Hepatocyte (in vitro differentiated cells): ENCODE measurements at regions not wholly inside any gene's neighbourhood (a gene's known extent, or its start where the extent isn't known, plus 50 kb on each side); places are given as distances from the start of the nearest gene placed in this dataset.

ENCODE experiments used
- EZH2 ChIP-seq: fragments of 200-600 bp; sonication (generic); IDR thresholded peaks from 2 replicates; pipeline ENCODE4 v1.6.1; 2016; ENCODE audit warnings: antibody characterized with exemption, mild to moderate bottlenecking, borderline replicate concordance
- EZH2phosphoT487 ChIP-seq: fragments of 200-600 bp; sonication (generic); IDR thresholded peaks from one replicate; pipeline ENCODE4 v1.6.1; 2018; ENCODE audit warnings: antibody characterized with exemption, mild to moderate bottlenecking, low read depth, moderate library complexity; ENCODE audit not compliant: unreplicated experiment, severe bottlenecking
- TF ChIP-seq, protein P1 (sequence below): fragments of 200-600 bp; sonication (generic); IDR thresholded peaks from 2 replicates; pipeline ENCODE4 v1.5.1; 2016; ENCODE audit warnings: antibody characterized with exemption, mild to moderate bottlenecking; ENCODE audit not compliant: poor library complexity

GRCh38 chr9:22211588-22212360 lies 202.7 kb upstream of the CDKN2B start:
- TF ChIP-seq, protein P1, sequence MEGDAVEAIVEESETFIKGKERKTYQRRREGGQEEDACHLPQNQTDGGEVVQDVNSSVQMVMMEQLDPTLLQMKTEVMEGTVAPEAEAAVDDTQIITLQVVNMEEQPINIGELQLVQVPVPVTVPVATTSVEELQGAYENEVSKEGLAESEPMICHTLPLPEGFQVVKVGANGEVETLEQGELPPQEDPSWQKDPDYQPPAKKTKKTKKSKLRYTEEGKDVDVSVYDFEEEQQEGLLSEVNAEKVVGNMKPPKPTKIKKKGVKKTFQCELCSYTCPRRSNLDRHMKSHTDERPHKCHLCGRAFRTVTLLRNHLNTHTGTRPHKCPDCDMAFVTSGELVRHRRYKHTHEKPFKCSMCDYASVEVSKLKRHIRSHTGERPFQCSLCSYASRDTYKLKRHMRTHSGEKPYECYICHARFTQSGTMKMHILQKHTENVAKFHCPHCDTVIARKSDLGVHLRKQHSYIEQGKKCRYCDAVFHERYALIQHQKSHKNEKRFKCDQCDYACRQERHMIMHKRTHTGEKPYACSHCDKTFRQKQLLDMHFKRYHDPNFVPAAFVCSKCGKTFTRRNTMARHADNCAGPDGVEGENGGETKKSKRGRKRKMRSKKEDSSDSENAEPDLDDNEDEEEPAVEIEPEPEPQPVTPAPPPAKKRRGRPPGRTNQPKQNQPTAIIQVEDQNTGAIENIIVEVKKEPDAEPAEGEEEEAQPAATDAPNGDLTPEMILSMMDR: no peak
- no peak for TF ChIP-seq EZH2
- TF ChIP-seq EZH2phosphoT487: no peak
